HEK293T (cell line): ENCODE measurements at regions not wholly inside any gene's neighbourhood (a gene's known extent, or its start where the extent isn't known, plus 50 kb on each side); places are given as distances from the start of the nearest gene placed in this dataset.

Experiments
- BHLHE40 ChIP-seq: fragments of 450-650 bp; IDR thresholded peaks from 2 replicates; pipeline ENCODE4 v1.6.1; 2016; ENCODE audit warnings: mild to moderate bottlenecking, moderate library complexity, borderline replicate concordance
- FOXK2 ChIP-seq: fragments of 450-650 bp; IDR thresholded peaks from 2 replicates; pipeline ENCODE4 v1.6.1; 2016; ENCODE audit warnings: mild to moderate bottlenecking
- L3MBTL2 ChIP-seq: fragments of 450-650 bp; conservative IDR thresholded peaks from 2 replicates; pipeline ENCODE4 v1.6.1; 2016; ENCODE audit warnings: mild to moderate bottlenecking
- LEF1 ChIP-seq: fragments of 450-650 bp; IDR thresholded peaks from 2 replicates; pipeline ENCODE4 v1.6.1; 2017; ENCODE audit warnings: mild to moderate bottlenecking, borderline replicate concordance
- NFRKB ChIP-seq: fragments of 450-650 bp; IDR thresholded peaks from 2 replicates; pipeline ENCODE4 v1.6.1; 2016; ENCODE audit warnings: mild to moderate bottlenecking, moderate library complexity
- SP1 ChIP-seq: fragments of 450-650 bp; IDR thresholded peaks from 2 replicates; pipeline ENCODE4 v1.6.1; 2017
- SUZ12 ChIP-seq: fragments of 450-650 bp; IDR thresholded peaks from 2 replicates; pipeline ENCODE4 v1.6.1; 2016; ENCODE audit warnings: mild to moderate bottlenecking
- TARDBP ChIP-seq: fragments of 450-650 bp; IDR thresholded peaks from 2 replicates; pipeline ENCODE4 v1.6.1; 2016

DNA sequence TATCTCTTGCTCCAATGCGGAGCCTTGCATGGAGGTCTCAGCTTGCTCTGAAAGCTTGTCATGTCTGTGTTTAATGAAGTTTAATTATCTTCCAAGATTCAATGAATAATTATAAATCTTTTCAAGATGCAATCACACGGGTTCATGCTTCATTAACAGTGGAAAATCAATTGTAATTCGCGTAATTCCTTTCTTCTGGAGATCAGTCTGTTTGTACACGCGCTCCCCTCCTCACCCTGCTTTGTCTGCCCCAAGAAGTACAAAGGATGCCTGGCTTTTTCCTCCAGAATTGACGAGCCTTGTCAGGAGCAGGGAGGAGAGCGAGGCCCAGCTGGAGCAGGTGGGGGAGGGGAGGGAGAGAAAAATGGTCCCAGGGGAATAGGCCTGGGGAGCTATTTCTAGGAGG, 65.0 kb upstream of the DISP3 start:
- no peak for TF ChIP-seq LEF1
- TF ChIP-seq SP1 = no peak
- no peak for TF ChIP-seq SUZ12
- TF ChIP-seq L3MBTL2 = no peak
- TF ChIP-seq BHLHE40 = no peak
- no peak for TF ChIP-seq FOXK2
- TF ChIP-seq TARDBP = no peak
- TF ChIP-seq NFRKB = no peak
